AG09319 (cell line): ENCODE measurements at regions not wholly inside any gene's neighbourhood (a gene's known extent, or its start where the extent isn't known, plus 50 kb on each side); places are given as distances from the start of the nearest gene placed in this dataset.

Experiments
- DNase-seq: peaks from one replicate; pipeline ENCODE4 v3.0.0-alpha.2; 2010; ENCODE audit warnings: low read depth; ENCODE audit errors: extremely low read depth
- TF ChIP-seq, protein P1 (sequence below): IDR thresholded peaks from 2 replicates; pipeline ENCODE4 v1.5.1; 2011; ENCODE audit warnings: low read depth, mild to moderate bottlenecking, inconsistent platforms, low read length, moderate library complexity

DNA sequence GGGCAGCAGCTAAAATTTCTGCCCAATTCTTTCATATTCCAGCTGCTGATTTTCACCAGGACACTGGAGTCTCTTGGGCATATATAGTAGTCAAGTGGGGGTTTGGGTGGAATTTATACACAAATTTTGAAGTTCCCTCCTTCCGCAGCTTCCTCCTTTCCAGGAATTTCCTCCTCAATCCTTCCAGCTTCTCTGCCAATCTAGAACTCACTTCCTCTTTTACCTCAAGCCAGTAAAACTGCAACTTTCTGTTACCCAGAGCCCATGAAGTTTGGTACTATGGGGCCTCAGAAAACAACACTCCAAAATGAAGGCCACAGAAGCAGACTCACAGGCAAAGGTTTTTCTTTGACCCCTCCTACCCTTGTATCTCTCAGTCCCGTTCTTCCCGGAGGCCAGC, 51.7 kb upstream of the G2E3 start:
- no peak for DNase-seq
- TF ChIP-seq, protein P1, sequence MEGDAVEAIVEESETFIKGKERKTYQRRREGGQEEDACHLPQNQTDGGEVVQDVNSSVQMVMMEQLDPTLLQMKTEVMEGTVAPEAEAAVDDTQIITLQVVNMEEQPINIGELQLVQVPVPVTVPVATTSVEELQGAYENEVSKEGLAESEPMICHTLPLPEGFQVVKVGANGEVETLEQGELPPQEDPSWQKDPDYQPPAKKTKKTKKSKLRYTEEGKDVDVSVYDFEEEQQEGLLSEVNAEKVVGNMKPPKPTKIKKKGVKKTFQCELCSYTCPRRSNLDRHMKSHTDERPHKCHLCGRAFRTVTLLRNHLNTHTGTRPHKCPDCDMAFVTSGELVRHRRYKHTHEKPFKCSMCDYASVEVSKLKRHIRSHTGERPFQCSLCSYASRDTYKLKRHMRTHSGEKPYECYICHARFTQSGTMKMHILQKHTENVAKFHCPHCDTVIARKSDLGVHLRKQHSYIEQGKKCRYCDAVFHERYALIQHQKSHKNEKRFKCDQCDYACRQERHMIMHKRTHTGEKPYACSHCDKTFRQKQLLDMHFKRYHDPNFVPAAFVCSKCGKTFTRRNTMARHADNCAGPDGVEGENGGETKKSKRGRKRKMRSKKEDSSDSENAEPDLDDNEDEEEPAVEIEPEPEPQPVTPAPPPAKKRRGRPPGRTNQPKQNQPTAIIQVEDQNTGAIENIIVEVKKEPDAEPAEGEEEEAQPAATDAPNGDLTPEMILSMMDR, result no peak
